ENCODE measurements at regions not wholly inside any gene's neighbourhood (a gene's known extent, or its start where the extent isn't known, plus 50 kb on each side); places are given as distances from the start of the nearest gene placed in this dataset.

DNA sequence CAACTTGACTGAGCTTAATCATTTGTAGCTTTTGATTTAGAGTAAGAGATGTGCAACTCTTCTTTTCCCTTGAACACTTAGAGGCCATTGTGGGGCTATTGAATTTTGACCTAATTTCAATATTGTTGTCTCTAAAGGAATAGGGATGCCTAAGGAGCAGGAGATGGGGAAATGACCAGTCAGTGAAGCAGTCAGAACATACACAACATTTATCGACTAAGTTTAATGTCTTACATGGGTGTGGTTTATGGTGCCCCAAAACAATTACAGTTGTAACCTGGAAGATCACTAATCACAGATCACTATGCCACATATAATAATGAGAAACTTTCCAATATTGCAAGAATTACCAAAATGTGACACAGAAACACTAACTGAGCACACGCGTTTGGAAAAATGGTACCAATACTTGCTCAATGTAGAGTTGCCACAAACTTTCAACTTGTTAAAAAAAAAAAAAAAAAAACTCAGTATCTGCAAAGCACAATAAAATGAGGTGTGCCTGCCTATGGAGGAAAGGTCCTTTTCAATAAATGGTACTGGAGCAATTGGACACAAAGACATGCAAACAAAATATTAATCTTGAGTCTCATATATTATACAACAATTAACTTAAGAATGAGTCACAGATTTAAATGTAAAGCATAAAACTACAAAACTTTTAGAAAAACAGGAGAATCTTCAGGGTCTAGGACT, 189.6 kb upstream of the RAD23B start:
- H3K4me3 ChIP-seq (ENCODE audit: extremely low read depth, insufficient read depth, low read length, poor library complexity, severe bottlenecking), result no peak overlapping the region
- no peaks in the 10 kb centered on the region for H3K4me1 ChIP-seq (ENCODE audit: control insufficient read depth, insufficient read depth, low read length, poor library complexity, severe bottlenecking)
- WGBS, 2 experiments (ENCODE audit: insufficient coverage in 2 of 2), result no CpG with 5 or more reads among the region's 3 CpGs
- no peak overlapping the region for H3K27ac ChIP-seq (ENCODE audit: low read depth, low read length, severe bottlenecking)
- H3K9me3 ChIP-seq (ENCODE audit: control insufficient read depth, low read length), result no peaks in the 10 kb centered on the region
- no peaks in the 10 kb centered on the region for H3K36me3 ChIP-seq (ENCODE audit: control insufficient read depth, insufficient read depth, low read length)

DNA sequence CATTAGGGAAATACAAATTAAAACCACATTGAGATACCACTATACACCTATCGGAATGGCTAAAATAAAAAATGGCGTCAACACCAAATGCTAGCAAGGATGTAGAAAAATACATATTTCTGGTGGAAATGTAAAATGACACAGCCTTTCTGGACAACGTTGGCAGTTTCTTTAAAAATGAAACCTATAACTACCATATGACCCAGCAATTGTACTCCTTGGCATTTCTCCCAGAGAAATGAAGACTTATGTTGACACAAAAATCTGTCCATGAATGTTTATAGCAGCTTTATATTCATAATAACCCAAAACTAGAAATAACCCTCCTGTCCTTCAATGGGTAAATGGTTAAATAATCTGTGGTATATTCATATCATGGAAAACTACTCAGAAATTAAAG, 188.7 kb upstream of the RAD23B start:
- WGBS, 2 experiments (ENCODE audit: insufficient coverage in 2 of 2), result 80% methylated on average over 1 of the region's 3 CpGs; no CpG with 5 or more reads in 1 of the 2 experiments
- Histone ChIP-seq H3K27ac (ENCODE audit: low read depth, low read length, severe bottlenecking) (no peak overlapping the region), H3K9me3 (ENCODE audit: control insufficient read depth, low read length) (no peaks in the 10 kb centered on the region), H3K4me1 (ENCODE audit: control insufficient read depth, insufficient read depth, low read length, poor library complexity, severe bottlenecking) (no peaks in the 10 kb centered on the region), H3K4me3 (ENCODE audit: extremely low read depth, insufficient read depth, low read length, poor library complexity, severe bottlenecking) (no peak overlapping the region), H3K36me3 (ENCODE audit: control insufficient read depth, insufficient read depth, low read length) (no peaks in the 10 kb centered on the region)

DNA sequence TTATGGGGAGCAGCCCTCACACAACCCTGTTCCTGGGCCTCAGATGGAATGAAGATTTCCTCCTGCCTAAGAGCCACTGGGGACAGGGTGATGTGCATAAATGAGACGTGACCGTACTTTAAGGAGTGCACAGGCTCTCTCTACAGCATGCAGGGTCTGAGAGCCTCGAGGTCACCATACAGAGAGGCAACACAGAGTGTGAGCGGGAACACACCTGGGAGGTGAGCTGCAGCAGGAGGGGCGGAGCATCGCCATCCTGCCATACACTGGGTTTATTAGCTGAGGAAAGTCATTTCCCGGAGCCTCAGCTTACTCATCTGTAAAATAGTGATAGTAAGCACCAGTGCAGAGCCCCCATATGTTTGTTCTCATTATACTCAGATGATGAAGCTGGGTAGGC, 182.5 kb upstream of the RAD23B start:
- Histone ChIP-seq H3K36me3 (ENCODE audit: control insufficient read depth, insufficient read depth, low read length) (no peaks in the 10 kb centered on the region), H3K4me1 (ENCODE audit: control insufficient read depth, insufficient read depth, low read length, poor library complexity, severe bottlenecking) (peaks cover 5% of the 10 kb centered on the region), H3K4me3 (ENCODE audit: extremely low read depth, insufficient read depth, low read length, poor library complexity, severe bottlenecking) (no peak overlapping the region), H3K9me3 (ENCODE audit: control insufficient read depth, low read length) (no peaks in the 10 kb centered on the region), H3K27ac (ENCODE audit: low read depth, low read length, severe bottlenecking) (no peak overlapping the region)
- 94% methylated on average over 6 to 7 of the region's 7 CpGs for WGBS, 2 experiments (ENCODE audit: insufficient coverage in 2 of 2)

DNA sequence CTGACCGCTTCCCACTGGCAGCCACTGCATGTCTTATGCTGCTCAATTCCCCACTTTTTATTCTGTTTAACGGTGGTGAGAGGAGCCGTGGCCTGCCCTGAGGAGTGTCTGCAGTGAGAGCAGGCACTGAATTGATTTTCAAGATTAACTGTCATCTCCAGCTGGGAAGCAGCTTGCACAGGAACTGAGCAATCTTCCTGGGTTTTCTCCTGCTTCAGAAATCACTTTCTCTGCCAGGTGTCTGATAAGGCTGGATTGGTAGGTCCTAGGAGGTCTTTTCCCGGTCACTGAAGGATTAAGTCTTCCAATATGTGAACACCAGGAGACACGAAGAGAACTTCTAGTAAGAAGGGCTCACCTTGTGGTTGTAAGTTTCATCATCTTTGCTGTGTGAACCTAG, 181.1 kb upstream of the RAD23B start:
- Histone ChIP-seq H3K27ac (ENCODE audit: low read depth, low read length, severe bottlenecking) (no peak overlapping the region), H3K4me3 (ENCODE audit: extremely low read depth, insufficient read depth, low read length, poor library complexity, severe bottlenecking) (no peak overlapping the region), H3K9me3 (ENCODE audit: control insufficient read depth, low read length) (no peaks in the 10 kb centered on the region), H3K4me1 (ENCODE audit: control insufficient read depth, insufficient read depth, low read length, poor library complexity, severe bottlenecking) (peaks cover 5% of the 10 kb centered on the region), H3K36me3 (ENCODE audit: control insufficient read depth, insufficient read depth, low read length) (no peaks in the 10 kb centered on the region)
- WGBS, 2 experiments (ENCODE audit: insufficient coverage in 2 of 2), result 76 to 100% methylated on average over 2 to 3 of the region's 5 CpGs

DNA sequence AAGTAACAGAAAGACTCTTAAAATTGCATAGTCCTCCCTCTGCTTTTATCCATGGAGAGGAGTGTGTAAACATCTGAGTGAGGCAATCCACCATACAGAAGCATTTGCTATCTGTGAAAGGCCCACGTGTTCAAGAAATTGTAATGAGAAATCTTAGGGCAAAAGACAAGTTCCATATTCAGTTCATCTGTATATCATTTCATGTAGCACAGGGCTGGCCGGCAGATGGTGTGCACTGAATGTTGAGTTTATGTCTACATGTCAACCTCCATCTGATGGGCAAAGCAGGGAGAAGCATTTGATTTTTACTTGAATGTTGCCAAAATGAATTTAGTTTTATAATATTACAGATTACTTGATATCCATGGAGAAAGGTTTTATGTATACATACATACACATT, 179.5 kb upstream of the RAD23B start:
- H3K4me3 ChIP-seq (ENCODE audit: extremely low read depth, insufficient read depth, low read length, poor library complexity, severe bottlenecking), result no peak overlapping the region
- peaks cover 5% of the 10 kb centered on the region for H3K4me1 ChIP-seq (ENCODE audit: control insufficient read depth, insufficient read depth, low read length, poor library complexity, severe bottlenecking)
- no peak overlapping the region for H3K27ac ChIP-seq (ENCODE audit: low read depth, low read length, severe bottlenecking)
- WGBS, 2 experiments (ENCODE audit: insufficient coverage in 2 of 2), result 100% methylated on average over 1 of the region's 2 CpGs; no CpG with 5 or more reads in 1 of the 2 experiments
- H3K9me3 ChIP-seq (ENCODE audit: control insufficient read depth, low read length), result no peaks in the 10 kb centered on the region
- H3K36me3 ChIP-seq (ENCODE audit: control insufficient read depth, insufficient read depth, low read length), result no peaks in the 10 kb centered on the region

DNA sequence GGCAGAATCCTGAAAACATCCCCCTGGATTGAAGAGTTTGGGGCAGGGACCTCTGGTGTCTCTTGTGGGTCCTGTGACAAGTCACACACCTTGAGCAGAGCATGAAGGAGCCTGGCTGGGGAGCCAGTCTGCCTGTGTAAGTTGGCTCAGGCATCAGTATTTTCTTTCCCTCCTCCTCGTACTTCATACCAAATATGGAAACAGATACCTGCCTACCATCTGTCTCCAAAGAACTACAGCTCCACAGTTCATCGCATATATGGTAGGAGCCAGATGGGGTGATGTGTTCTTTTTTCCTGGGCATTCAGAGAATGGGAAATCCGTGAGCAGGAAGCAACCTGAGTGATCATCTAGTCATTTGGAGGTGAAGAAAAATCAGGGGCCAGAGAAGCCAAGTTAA, 177.3 kb upstream of the RAD23B start:
- Histone ChIP-seq H3K36me3 (ENCODE audit: control insufficient read depth, insufficient read depth, low read length) (no peaks in the 10 kb centered on the region), H3K4me1 (ENCODE audit: control insufficient read depth, insufficient read depth, low read length, poor library complexity, severe bottlenecking) (peaks cover under 1% of the 10 kb centered on the region), H3K27ac (ENCODE audit: low read depth, low read length, severe bottlenecking) (no peak overlapping the region), H3K4me3 (ENCODE audit: extremely low read depth, insufficient read depth, low read length, poor library complexity, severe bottlenecking) (no peak overlapping the region), H3K9me3 (ENCODE audit: control insufficient read depth, low read length) (no peaks in the 10 kb centered on the region)
- 83 to 88% methylated on average over 1 of the region's 3 CpGs for WGBS, 2 experiments (ENCODE audit: insufficient coverage in 2 of 2)

DNA sequence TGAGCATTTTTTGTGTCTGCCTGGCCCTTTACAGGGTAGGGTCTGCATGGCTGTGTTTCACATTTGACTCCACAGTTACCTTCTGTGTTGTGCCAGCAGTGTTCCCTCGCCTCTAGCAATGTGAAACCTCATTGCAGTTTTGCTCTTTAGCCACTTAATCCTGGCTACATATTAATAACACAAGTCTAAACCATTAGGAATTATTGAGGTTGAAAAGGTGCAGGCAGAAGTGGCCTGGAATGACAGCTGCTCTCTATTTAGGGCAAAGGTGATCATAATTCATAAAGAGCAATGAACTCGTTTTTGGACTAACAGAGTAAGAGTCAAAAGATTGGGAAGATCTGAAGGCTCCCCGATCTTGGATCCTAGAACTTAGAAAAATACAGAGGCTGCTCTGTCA, 176.7 kb upstream of the RAD23B start:
- 77 to 81% methylated on average over 2 of the region's 3 CpGs for WGBS, 2 experiments (ENCODE audit: insufficient coverage in 2 of 2)
- Histone ChIP-seq H3K36me3 (ENCODE audit: control insufficient read depth, insufficient read depth, low read length) (no peaks in the 10 kb centered on the region), H3K27ac (ENCODE audit: low read depth, low read length, severe bottlenecking) (no peak overlapping the region), H3K4me3 (ENCODE audit: extremely low read depth, insufficient read depth, low read length, poor library complexity, severe bottlenecking) (no peak overlapping the region), H3K9me3 (ENCODE audit: control insufficient read depth, low read length) (no peaks in the 10 kb centered on the region), H3K4me1 (ENCODE audit: control insufficient read depth, insufficient read depth, low read length, poor library complexity, severe bottlenecking) (no peaks in the 10 kb centered on the region)

DNA sequence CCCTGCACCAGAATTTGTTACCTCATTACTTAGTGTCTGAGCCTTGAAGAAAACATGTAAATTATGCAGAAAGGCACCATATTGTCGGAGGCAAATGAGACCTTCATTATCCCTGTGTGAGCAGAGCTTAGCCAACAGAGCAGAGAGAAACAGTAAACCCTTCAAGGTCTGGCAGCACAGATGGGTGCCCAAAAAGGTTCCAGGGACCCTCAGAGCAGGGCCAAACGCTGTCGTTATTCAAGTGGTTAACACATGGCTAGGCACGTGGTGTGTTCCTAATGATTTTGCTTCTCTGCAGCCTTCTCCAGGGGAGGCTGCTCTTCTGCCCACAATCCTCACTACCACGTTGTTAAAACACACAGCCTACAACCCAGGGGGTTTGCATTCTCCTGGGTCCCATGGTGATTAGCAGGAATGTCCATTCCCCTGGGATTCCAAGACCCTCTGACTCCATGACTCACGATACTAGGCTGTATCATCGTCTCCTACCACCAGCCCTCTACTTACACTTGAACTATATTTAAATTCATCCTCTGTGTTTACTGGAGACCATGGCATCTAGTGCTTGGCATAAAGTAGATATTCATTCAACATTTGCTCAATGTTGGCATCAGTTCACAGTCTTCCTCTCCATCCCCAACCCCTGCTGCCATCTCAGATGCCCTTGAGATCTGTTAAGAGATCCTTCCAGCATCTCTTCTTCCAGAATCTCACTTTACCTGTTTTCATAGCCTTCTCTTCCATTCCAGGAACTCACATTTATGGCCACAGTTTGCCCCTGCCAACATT, 174.5 kb upstream of the RAD23B start:
- Histone ChIP-seq H3K27ac (ENCODE audit: low read depth, low read length, severe bottlenecking) (no peak overlapping the region), H3K36me3 (ENCODE audit: control insufficient read depth, insufficient read depth, low read length) (no peaks in the 10 kb centered on the region), H3K4me3 (ENCODE audit: extremely low read depth, insufficient read depth, low read length, poor library complexity, severe bottlenecking) (no peak overlapping the region), H3K4me1 (ENCODE audit: control insufficient read depth, insufficient read depth, low read length, poor library complexity, severe bottlenecking) (no peaks in the 10 kb centered on the region), H3K9me3 (ENCODE audit: control insufficient read depth, low read length) (no peaks in the 10 kb centered on the region)
- WGBS, 2 experiments (ENCODE audit: insufficient coverage in 2 of 2), result 78 to 84% methylated on average over 5 to 7 of the region's 7 CpGs

DNA sequence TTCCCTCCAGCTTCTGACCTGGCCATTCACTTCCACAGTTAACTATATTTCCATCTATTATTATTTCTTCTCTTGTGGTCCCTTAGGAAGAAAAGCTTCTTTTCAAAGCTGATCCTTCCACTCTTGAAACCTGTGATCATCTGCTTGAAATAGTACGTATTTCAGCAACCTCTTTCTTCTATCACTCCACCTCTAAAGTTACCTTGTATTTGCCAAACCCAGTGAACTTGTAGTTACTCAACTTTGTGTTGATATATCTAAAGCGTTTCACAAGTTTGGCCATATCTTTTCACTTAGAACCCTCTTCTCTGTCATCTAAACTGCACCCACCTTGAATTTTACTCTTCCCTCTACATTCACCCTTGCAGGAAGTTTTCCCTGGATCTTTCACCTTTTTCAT, 173.8 kb upstream of the RAD23B start:
- Histone ChIP-seq H3K36me3 (ENCODE audit: control insufficient read depth, insufficient read depth, low read length) (no peaks in the 10 kb centered on the region), H3K27ac (ENCODE audit: low read depth, low read length, severe bottlenecking) (no peak overlapping the region), H3K9me3 (ENCODE audit: control insufficient read depth, low read length) (no peaks in the 10 kb centered on the region), H3K4me3 (ENCODE audit: extremely low read depth, insufficient read depth, low read length, poor library complexity, severe bottlenecking) (no peak overlapping the region), H3K4me1 (ENCODE audit: control insufficient read depth, insufficient read depth, low read length, poor library complexity, severe bottlenecking) (no peaks in the 10 kb centered on the region)
- WGBS, 2 experiments (ENCODE audit: insufficient coverage in 2 of 2), result 80 to 89% methylated on average over 1 of the region's 2 CpGs

DNA sequence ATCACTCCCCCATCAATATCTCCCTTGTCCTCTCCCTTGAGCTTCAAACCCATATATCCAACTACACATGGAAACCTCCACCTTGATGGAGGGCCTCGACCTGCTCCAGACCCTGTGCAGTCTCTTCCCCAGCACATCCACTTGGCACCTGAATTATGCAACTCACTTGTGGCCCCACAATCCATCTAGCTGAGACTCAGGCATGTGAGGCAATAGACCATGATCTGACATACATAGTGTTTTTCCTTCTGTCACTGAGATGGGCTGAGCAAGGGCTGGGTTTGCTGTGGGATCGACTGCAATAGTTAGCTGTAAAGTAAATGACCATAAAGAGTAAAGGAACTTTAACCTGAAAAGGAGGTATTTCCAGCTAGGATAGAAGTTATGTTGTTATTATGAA, 172.9 kb upstream of the RAD23B start:
- Histone ChIP-seq H3K27ac (ENCODE audit: low read depth, low read length, severe bottlenecking) (no peak overlapping the region), H3K9me3 (ENCODE audit: control insufficient read depth, low read length) (no peaks in the 10 kb centered on the region), H3K4me3 (ENCODE audit: extremely low read depth, insufficient read depth, low read length, poor library complexity, severe bottlenecking) (no peak overlapping the region), H3K4me1 (ENCODE audit: control insufficient read depth, insufficient read depth, low read length, poor library complexity, severe bottlenecking) (no peaks in the 10 kb centered on the region), H3K36me3 (ENCODE audit: control insufficient read depth, insufficient read depth, low read length) (no peaks in the 10 kb centered on the region)
- 85 to 89% methylated on average over 2 of the region's 2 CpGs for WGBS, 2 experiments (ENCODE audit: insufficient coverage in 2 of 2)

DNA sequence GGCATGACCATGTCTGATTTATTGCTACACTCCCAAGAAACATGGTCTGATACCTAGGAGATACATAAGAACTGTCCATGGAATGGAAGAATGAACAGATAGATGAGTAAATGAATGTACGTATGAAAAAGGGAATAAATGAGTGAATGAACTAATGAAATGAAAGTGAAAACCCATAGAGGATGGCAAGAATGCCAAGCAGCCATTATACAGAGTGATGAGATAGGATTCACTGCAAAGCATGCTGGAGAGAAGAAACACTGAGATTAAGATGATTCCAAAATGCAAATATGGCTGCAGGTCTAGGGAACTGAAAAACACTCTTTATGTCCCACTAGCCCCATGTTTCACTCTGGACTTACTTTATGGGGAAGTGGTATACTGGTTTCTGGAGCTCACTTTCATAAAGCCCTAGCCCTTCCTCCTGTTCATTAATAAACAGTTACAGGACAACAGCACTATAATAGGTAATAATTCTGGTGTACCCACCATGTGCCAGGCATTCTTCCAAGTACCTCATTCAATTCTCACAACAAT, 170.3 kb upstream of the RAD23B start:
- Histone ChIP-seq H3K36me3 (ENCODE audit: control insufficient read depth, insufficient read depth, low read length) (no peaks in the 10 kb centered on the region), H3K9me3 (ENCODE audit: control insufficient read depth, low read length) (no peaks in the 10 kb centered on the region), H3K27ac (ENCODE audit: low read depth, low read length, severe bottlenecking) (no peak overlapping the region), H3K4me1 (ENCODE audit: control insufficient read depth, insufficient read depth, low read length, poor library complexity, severe bottlenecking) (no peaks in the 10 kb centered on the region), H3K4me3 (ENCODE audit: extremely low read depth, insufficient read depth, low read length, poor library complexity, severe bottlenecking) (no peak overlapping the region)
- 81 to 88% methylated on average over 1 of the region's 1 CpG for WGBS, 2 experiments (ENCODE audit: insufficient coverage in 2 of 2)
